ENCODE measurements at regions not wholly inside any gene's neighbourhood (a gene's known extent, or its start where the extent isn't known, plus 50 kb on each side); places are given as distances from the start of the nearest gene placed in this dataset.

DNA sequence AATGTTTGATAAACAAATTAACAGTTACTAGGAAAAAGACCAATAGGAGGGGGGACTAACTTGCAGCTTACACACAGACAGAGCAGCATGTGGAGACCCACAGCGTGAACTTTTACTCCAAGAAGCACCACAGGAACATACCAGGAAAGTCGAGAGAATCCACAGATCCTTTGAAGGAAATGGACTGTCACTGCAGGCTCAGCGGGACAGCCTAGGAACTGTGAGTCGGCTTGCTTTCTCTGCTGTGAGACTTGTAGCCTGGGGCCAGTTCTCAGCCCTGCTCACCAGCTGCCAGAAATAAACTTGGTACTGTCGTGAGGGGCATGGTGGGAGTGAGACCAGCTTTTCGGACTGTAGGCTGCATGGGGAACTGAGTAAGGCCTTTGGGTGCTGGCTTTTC is 1211.5 kb downstream of the PCDH17 start:
- no peak for DNase-seq

DNA sequence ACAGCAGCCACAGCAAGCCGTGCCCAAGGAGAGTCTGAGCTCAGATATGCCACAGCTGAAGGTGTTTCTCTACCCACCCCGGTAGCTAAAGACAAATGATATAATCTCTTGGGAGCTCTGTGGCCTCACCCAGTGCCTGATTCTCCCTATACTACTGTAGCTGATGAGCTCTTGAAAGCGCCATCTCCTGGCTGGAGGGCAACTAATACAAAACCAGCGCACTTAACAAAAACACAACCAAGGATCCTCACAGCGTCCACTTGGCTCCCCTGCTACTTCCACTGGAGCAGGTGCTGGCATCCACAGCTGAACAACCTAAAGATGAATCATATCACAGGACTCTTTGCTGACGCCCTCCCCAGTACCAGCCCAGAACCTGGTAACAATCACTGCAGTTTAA is 1212.0 kb downstream of the PCDH17 start:
- no peak for DNase-seq

DNA sequence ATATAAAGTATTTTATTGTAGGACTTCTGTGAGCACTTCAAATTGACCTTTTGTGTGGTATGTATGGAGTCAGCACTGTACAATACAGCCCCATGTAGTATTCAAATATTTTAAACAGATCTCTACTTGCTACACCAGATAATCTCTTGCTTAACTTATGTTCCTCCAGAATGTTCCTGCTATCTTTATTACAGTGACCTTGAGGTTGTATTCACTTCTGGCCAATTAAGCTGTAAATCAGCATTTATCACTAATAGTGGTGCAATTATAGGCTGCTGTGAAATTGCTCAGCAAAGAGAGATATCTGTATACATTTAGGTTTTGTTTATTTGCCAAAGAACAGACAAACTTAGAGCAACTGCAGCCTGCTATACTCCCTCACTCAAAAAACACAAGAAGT is 1218.6 kb downstream of the PCDH17 start:
- no peak for DNase-seq

DNA sequence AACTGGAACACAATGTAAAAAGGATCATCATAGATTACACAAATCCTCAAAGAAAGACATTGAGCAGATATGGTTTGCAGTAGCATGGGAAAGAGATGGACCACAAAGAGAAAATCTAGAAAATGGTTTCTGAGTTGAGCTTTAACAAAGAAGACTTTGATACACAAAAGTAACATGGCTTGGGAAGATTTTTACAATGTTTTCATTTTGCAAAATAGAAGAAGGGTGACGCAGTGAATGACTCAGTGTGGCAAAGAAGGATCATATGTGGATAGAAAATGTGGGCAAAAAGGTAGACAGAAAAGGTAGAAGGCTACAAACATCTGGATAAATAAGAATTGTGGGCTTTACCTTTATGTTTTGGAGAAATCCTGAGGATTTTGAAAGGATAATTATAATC is 1220.5 kb downstream of the PCDH17 start:
- DNase-seq, result no peak

DNA sequence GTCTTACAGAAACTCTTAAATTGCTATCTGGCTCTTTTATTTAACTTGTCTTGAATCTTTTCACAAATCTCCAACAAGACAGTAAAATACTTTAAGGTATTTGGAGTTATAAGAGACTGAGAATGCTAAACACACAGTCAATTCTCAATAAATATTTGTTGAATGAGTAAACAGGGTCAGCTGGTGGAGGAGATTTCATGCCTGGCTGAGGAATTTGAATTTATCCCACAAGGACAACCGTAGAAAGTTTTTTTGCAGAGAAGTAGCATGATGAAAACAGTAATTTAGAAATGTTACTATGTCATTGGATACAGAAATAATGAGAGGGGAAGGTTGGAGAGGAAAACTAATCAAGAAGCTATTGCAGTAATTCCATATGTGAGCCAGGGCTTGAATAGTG is 1223.7 kb downstream of the PCDH17 start:
- no peak for DNase-seq

DNA sequence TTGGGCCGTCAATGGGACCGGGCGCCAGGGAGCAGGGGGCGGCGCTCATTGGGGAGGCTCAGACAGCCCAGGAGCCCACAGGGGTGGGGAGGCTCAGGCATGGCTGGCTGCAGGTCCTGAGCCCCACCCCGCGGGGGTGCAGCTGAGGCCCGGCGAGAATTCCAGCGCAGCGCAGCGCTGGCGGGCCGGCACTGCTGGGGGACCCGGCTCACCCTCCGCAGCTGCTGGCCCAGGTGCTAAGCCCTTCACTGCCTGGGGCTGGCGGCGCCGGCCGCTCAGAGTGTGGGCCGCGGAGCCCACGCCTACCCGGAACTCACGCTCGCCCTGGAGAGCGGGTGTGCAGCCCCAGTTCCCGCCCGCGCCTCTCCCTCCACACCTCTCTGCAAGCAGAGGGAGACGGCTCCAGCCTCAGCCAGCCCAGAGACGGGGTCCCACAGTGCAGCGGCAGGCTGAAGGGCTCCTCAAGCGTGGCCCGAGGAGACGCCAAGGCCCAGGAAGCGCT is 1227.4 kb downstream of the PCDH17 start:
- no peak for DNase-seq

DNA sequence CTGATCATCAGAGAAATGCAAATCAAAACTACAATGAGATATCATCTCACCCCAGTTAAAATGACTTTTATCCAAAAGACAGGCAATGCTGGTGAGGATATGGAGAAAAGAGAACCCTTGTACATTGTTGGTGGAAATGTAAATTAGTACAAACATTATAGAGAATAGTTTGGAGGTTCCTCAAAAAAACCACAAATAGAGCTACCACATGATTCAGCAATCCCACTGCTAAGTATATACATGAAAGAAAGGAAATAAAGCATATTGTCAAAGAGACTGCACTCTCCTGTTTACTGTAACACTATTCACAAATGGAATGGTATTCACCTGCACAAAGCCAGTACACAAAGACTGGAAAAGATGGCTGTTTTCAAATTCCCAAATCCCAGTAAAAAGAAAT is 1233.7 kb downstream of the PCDH17 start:
- DNase-seq, result no peak

DNA sequence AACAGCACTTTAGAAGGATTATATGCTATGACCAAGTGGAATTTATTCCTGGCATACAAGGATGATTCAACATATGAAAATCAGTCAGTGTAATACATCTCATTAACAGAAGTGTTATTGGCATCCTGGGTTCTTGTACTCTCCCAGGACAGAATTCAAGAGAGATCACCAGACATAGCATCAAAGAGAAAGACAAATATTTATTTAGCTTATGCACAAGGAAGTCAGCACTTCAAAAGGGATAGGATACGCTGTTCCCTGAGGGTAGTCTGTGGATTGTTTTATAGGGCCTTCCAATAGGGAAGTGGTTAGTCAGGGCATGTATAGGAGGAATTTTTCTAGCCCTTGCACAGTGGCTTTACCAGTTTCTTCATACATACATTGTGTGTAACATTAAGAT is 1238.0 kb downstream of the PCDH17 start:
- DNase-seq, result no peak

DNA sequence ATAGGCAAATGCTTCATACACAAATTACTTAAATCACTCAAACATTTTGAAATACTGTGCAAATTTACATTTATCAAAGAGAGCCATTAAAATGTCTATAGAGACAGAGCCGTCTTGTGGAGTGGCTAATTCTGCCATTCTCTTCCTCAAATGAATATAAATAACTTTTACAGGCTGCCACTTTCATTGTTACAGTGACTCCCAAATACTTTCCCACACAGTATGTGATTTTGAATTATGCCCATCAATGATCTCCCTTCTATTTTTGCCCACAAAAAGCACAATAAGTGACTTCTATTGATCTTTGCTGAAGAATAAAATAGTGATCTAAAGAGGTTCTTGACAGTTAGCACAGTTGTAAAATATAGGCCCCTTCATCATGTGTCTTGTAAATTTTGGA is 1244.9 kb downstream of the PCDH17 start:
- DNase-seq, result no peak

DNA sequence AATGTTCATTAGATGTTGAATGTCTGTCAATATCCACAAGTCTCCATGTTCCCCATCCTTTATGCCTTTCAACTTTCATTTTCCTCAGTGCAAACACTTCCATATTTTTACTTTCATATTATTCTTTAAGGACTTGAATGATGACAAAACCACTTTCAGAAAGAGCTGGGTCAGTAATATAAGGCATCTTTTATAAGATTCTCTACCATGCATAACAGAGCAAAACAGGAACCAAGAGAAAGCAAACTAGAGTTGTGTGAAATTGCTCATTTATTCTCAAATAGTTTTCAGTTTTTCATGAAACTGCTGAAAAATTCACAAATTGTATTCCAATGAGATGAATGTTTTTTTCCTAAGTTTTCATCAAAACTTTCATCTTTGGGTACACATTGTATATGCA is 1247.6 kb downstream of the PCDH17 start:
- no peak for DNase-seq

DNA sequence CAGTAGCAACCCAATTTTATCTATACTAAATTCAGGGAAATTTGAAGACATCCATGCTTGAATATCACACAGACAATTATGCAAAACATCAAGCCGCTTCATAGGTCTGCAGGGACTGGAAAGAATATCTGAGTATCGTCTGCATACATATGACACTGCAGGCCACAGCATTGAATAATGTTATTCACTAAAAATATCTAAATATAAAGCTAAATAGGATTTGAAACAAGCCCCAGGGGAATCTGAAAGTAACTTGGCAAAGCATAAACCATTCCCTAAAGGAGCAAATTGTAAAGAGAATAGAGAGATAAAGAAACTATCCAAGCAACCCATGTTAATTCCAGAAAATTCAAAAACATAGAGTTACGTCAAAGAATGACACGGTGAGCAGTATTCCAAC is 1251.0 kb downstream of the PCDH17 start:
- no peak for DNase-seq

DNA sequence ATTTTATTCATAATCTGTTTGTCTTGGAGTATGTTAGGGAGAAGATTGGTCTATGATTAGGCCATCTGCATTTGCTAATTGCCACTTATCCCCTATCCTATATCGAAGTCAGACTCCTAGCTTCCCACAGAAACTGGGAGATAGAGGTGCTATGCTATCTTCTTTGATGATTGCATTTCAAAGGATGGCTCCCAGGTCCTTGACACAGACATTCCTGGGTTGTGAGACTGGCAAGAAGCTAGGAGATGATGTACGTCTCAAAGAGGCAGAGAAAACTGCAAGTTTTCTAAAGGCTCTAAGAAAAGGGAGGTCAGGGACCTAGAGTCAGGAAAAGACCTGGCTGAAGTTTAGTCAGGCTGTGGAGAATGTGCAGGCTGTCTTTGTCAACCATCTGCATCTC is 1251.9 kb downstream of the PCDH17 start:
- DNase-seq, result no peak

DNA sequence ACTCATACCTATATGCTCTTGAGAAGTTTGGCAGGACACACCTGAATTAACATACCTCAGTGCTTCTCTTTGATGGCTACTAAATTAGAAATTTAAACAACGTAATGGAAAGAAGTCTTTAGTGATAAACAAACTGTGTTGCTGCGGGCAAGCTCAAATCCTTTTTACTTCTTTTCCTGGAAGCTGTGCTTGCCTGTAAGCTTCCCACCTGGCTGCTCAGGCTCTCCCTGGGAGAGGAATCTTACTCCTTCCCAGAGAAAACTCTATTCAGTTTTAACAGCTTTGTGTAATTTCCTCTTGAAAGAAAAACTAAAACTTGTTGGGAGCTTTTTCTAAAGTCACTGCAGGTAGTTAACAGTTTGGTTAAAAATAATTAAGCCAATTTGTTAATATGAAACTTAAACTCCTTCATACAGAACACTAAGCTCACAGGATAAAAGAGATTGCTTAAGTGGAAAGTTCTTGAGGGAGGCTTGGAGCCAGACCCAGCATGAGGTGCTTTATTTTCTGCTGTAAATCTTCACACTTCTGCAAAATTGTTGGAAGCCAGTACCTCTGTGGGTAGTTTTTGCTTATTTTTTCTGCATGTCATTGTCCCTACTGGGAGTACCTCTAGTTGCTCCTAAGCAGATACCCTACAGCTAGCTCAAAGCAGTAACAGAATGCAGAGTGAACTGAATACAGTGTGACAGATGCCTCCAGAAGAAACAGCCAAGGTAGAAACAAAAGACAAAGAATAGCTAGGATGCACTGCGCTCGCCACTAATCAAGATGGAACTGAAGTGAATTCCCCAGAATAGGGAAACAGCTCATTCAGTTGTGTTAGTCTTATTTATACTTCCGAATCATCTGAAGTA is 1253.0 kb downstream of the PCDH17 start:
- no peak for DNase-seq

DNA sequence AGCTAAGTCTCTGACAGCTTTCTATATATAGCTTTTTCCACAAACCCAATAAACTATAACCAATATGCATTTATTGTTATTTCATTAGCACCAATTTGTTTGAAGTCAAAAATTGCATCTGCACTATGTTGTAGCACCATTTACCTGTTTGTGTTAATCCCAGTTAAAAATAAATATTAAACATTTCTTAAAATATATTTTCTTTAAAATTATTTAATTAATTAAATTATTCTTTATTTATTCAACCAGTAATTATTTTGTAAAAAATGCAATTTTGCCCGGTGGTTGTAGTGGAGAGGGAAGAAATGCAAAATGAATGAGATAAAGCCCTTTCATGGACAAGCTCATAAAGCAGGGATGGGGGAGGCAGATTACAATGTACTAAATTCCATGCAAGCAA is 1257.9 kb downstream of the PCDH17 start:
- no peak for DNase-seq

DNA sequence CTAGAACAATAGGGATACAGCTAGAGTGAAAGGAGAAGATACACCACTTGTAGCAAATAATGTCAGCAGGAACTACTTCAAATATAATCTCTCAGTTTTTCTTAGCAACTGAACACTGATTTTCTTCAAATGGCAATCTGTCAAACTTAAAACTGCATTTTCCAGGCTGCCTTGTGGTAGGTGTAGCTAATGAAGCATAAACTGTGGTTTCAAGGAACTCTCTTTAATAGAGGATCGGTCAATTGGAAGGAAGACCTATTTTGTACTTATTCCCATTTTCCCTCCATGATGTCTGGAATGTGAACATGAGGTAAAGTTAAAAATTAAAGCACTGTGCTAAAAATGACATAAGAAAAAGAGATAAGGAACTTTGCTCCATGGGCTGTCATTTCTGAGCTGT is 1261.9 kb downstream of the PCDH17 start:
- no peak for DNase-seq

DNA sequence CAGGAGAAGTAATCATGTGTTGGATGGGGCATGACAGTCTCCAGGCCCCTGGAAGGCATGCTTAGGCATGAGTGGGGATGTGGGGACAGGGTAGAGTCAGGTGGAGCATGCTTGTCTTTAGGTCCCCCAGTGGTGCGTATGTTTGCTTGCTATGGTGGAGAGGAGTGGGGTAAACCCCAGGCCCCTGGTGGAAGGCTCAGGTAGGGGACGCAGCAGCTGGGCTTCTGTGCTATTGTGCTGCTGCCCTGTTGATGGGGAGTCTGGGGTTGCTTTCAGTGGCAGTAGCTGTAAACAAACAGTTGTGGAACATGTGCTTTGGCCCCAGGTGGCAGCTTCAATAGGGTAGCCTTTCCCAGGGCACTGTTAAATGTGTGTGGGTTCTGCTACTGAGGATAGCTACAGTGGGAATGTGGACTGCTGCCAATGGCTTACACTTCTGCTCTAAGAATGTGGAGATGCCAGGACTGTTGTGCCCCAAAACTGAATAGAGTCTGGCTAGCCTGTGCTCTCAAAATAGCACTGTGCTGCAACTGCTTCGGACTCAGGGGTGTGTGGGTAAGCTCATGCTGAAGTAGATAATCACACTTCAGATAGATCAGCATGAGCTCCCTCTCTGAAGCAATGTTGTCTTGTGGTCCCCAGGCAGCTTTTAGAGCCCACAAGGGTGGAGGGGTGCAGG is 1257.3 kb downstream of the DIAPH3 start:
- DNase-seq, result no peak

DNA sequence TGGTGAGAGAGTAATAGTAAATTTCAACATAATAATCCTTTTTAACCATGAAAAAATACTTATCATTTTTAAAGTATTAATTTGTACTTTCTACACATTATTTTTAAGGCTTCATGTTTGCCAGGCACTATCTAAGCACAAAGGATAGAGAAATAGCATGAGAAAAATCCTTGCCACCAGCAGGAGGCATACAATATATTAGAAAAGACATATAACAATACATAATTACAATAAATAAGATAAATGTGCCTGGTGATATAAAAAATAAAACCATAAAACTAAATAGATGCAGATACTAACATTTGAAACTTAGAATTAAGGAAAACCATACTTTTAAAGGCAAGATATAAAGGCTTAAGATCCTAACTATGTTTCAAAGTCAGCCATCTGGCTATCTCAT is 1256.4 kb downstream of the DIAPH3 start:
- no peak for DNase-seq

DNA sequence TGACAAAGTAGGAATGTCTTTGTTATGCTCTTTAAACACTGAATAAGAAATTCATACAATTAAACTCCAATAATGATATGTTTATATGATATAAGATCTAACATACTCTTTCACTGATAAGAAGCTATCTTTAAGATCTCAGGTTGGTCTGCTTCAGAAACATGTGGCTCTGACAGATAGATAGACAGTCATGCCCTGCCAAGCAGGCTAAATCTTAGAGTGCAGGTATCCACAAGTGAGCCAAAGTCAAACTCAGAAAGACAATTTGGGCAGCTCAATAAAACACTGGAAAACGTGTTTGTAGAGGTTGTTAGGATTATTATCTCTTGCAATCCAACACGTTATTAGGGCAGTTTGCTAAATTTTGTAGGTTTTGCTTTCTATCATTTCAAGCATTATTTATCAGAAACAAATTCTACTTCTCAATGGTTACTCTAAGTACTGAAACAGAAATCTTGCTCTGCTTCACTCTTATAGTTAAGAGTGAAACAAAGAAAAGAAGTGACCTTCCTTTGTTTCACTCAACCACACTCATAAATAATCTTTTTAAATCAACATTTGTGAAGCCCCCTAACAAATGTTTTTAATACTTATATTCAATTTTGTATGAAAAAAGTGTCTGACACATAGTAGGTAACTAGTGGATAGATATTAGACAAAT is 1255.6 kb downstream of the DIAPH3 start:
- no peak for DNase-seq

DNA sequence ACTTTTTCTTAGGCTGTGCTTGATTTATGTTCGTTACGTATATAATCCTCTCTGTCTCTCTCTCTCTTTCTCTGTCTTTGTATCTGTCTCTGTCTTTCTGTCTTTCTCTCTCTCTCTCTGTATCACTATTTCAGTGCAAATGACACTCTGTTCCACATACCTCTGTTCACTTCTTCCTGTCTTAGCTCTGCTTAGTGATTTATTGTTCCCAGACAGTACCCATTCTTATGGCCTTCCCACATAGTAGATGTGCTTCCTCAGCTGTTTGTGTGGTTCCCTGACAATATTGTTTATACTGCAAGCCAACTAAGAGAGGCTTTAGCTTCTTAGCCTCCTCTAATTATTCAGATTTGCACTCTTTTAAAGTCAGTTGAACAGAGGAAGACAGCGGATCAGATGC is 1244.2 kb downstream of the DIAPH3 start:
- no peak for DNase-seq

DNA sequence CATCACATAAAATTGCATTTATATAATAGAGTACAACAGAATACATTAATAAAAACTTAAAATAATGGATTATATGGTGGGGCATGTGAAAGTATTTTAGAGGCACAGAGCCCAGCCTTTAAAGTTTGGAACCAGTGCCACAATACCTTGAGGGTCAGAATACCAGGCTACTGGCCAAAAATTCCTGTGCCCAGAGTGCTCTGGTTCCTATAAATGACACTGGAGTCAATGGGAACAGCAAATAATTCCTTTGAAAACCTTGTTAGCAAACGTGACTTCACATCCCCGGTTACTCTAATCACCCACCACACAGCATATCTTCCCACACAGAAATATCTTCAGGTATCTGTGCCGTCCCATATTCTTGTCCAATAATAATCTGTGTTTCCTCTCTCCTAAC is 1242.6 kb downstream of the DIAPH3 start:
- DNase-seq, result no peak

DNA sequence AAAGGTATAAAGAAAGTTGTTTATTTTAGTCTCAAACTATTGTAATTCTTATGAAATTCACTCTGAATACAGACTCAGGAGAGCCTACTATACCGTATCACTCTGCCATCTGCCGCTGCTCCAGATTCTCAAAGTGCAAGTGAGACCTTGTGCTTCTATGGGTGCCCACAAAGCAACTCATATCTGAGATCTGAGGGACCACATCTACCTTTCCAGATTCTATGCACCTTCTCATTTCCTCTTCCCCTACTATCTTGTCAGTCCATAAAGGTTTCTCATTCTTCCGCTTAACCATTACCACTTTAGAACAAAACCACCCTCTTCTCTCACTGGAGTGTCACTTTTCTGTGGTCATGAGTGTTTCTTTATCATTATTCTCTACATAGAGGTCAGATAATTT is 1236.9 kb downstream of the DIAPH3 start:
- no peak for DNase-seq

DNA sequence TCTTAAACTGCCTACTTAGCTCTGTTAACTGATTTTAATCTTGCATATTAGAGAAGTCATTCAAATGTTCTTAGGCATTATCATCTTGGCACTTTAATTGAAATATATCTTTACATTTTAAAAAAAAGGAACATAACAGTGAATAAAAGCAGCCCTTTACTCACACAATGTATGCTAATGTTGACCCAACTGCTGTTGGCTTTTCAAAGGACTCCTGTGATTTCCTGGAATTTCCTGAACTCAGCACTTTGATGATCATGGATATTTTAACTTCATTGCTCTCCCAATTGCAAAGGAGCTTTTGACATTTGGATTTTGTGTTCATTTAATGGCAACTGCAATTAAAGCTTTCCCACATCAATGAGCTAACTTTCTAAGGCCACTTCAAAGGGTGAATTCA is 1230.3 kb downstream of the DIAPH3 start:
- no peak for DNase-seq

DNA sequence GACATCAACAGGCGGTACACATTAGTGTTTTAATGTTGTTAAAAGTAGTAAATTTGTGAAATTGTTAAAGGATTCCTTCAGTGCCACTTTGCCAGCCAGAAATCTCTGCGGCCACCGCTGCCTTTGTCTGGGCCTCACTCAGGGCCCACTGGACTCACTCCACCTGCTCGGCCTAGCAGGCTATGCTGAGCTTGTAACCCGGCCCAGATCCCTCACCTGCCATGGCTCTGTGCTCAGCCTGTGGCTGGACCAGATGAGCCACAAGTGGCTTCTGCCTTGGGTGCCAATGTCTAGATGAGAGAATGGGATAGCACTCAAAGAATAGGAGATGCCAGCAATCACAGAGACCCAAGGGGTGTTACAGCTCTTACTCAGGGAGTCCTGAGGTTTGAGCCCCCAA is 1228.0 kb downstream of the DIAPH3 start:
- no peak for DNase-seq

DNA sequence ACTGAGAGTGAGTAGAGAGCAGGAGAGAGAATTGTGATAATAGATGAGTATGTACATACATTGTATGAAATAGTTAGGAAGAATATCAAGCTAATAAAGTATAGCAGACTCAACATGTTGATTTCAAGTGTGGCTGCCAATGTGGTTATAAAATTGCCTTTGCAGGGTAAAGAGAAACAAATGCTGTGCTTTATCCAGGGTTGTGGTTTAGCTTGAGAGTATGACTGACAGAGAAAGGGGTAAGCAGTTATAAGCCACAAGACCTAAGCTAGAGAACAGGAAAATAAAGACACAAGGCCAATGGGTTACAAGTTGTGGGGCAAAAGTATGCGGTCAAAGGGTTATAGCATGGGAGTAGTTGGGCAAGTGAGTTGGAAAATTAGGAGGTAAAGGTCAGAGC is 1217.5 kb downstream of the DIAPH3 start:
- DNase-seq, result no peak

All from effector CD8-positive, alpha-beta T cell (primary cell).